Upper lobe of left lung (tissue), 6 donors: ENCODE measurements at regions not wholly inside any gene's neighbourhood (a gene's known extent, or its start where the extent isn't known, plus 50 kb on each side); places are given as distances from the start of the nearest gene placed in this dataset.

ENCODE experiments used
- ATAC-seq, 2 donors: fragments of 200-7000 bp; cut with Tn5 transposase; one replicate each; pipeline ENCODE4 v1.9.1; 2022; ENCODE audit warnings: mild to moderate bottlenecking in 2 of 2, moderate library complexity in 2 of 2; ENCODE audit not compliant: low FRiP score in 2 of 2
- DNase-seq, 2 donors: peaks; one replicate each; pipeline ENCODE4 v3.0.0-alpha.2; 2019 to 2020
- H3K27ac ChIP-seq, 4 donors: fragments of 200-600 bp; sonication (generic); one replicate each; pipeline ENCODE4 v1.5.1; 2016 to 2019
- H3K27me3 ChIP-seq, 4 donors: fragments of 200-600 bp; sonication (generic); one replicate each; pipeline ENCODE4 v1.5.1; 2017 to 2019
- H3K36me3 ChIP-seq, 4 donors: fragments of 200-600 bp; sonication (generic); one replicate each; pipeline ENCODE4 v1.5.1; 2016 to 2019
- H3K4me1 ChIP-seq, 4 donors: fragments of 200-600 bp; sonication (generic); one replicate each; pipeline ENCODE4 v1.5.1; 2018 to 2019
- H3K4me3 ChIP-seq, 4 donors: fragments of 200-600 bp; sonication (generic); one replicate each; pipeline ENCODE4 v1.5.1; 2017 to 2019; ENCODE audit warnings: mild to moderate bottlenecking in 2 of 4, moderate library complexity in 1 of 4
- H3K9me3 ChIP-seq, 4 donors: fragments of 200-600 bp; sonication (generic); one replicate each; pipeline ENCODE4 v1.5.1; 2018 to 2019
- CTCF ChIP-seq, 6 experiments: fragments of 450-650 bp in 4 of 6; fragments of 200-600 bp in 2 of 6; sonication (generic) in 2 of 6; IDR thresholded peaks; one replicate each; pipeline ENCODE4 v1.5.1; 2016 to 2019; ENCODE audit warnings: antibody characterized with exemption in 6 of 6
- EP300 ChIP-seq, 4 donors: sonication (generic); formaldehyde crosslinking; IDR thresholded peaks; one replicate each; pipeline ENCODE4 v1.5.1; 2017; ENCODE audit warnings: antibody characterized with exemption in 4 of 4, control low read depth in 2 of 4
- POLR2A ChIP-seq, 4 donors: fragments of 450-650 bp; IDR thresholded peaks; one replicate each; pipeline ENCODE4 v1.5.1; 2016 to 2017; ENCODE audit warnings: antibody characterized with exemption in 4 of 4, mild to moderate bottlenecking in 2 of 4
- POLR2AphosphoS5 ChIP-seq, 2 donors: sonication (generic); formaldehyde crosslinking; IDR thresholded peaks; one replicate each; pipeline ENCODE4 v1.5.1; 2017; ENCODE audit warnings: antibody characterized with exemption in 2 of 2
- WGBS, 2 donors: methylation state at CpG; one replicate each; pipeline ENCODE4 v1.1.5; 2017 to 2018; 5-methylcytosine and 5-hydroxymethylcytosine counted together
- donor health status: DM: no; HTN: no; CAD: no; lungs with moderate emphysema.
- donor health status: DM: no; HTN: yes; CAD: no; lungs with severe emphysema.

- H3K27ac ChIP-seq, result peak overlapping the region in 3 of 4 donors; percentile 55 to 71 (median 62)
- ATAC-seq (peak in 1 of 2 donors; percentile 15), DNase-seq (peak in 1 of 2 donors; percentile 21)
- H3K9me3 ChIP-seq, result no peaks in the 10 kb centered on the region
- no peaks in the 10 kb centered on the region for H3K27me3 ChIP-seq
- H3K36me3 ChIP-seq, result no peaks in the 10 kb centered on the region
- TF ChIP-seq POLR2AphosphoS5 (IDR thresholded peaks at IDR 0.05) (peak in 1 of 2 donors; percentile 35), EP300 (IDR thresholded peaks at IDR 0.05) (peak in 2 of 4 donors; percentile 36 to 68), CTCF (IDR thresholded peaks at IDR 0.05) (no peak)
- 58 to 73% methylated on average over 6 to 9 of the region's 9 CpGs for WGBS, 2 donors
- peaks cover 3 to 26% (median 17%) of the 10 kb centered on the region in 4 donors for H3K4me1 ChIP-seq
- no peak overlapping the region for H3K4me3 ChIP-seq
Observed at GRCh38 chr3:127480196-127480954, 110.2 kb downstream of the TPRA1 start.

- no peaks in the 10 kb centered on the region for H3K27me3 ChIP-seq
- ATAC-seq (no peak), DNase-seq (peak in 1 of 2 donors; percentile 16)
Observed at GRCh38 chr3:127479449-127479848, 111.1 kb downstream of the TPRA1 start.

GRCh38 chr3:127478922-127479321 lies 111.6 kb downstream of the TPRA1 start:
- 73 to 84% methylated on average over 7 of the region's 7 CpGs for WGBS, 2 donors
- H3K4me1 ChIP-seq, result peaks cover 3 to 25% (median 15%) of the 10 kb centered on the region in 4 donors
- ATAC-seq (no peak), DNase-seq (no peak)
- no peaks in the 10 kb centered on the region for H3K27me3 ChIP-seq
- H3K9me3 ChIP-seq, result no peaks in the 10 kb centered on the region
- peak overlapping the region; percentile 1 to 68 (median 63) for H3K27ac ChIP-seq
- H3K4me3 ChIP-seq, result no peak overlapping the region
- TF ChIP-seq POLR2AphosphoS5 (IDR thresholded peaks at IDR 0.05) (no peak), EP300 (IDR thresholded peaks at IDR 0.05) (no peak), CTCF (IDR thresholded peaks at IDR 0.05) (no peak), POLR2A (IDR thresholded peaks at IDR 0.05) (no peak)
- H3K36me3 ChIP-seq, result no peaks in the 10 kb centered on the region

More at GRCh38 chr3:127479449-127479848, 111.1 kb downstream of the TPRA1 start:
- TF ChIP-seq CTCF (IDR thresholded peaks at IDR 0.05), result no peak
- no peak for TF ChIP-seq EP300 (IDR thresholded peaks at IDR 0.05)
- no peak for TF ChIP-seq POLR2A (IDR thresholded peaks at IDR 0.05)
- TF ChIP-seq POLR2AphosphoS5 (IDR thresholded peaks at IDR 0.05), result no peak
- no peaks in the 10 kb centered on the region for H3K36me3 ChIP-seq
- 50 to 60% methylated on average over 12 of the region's 12 CpGs for WGBS, 2 donors
- peaks cover 3 to 26% (median 17%) of the 10 kb centered on the region in 4 donors for H3K4me1 ChIP-seq
- H3K9me3 ChIP-seq, result no peaks in the 10 kb centered on the region
- peak overlapping the region; percentile 1 to 68 (median 63) for H3K27ac ChIP-seq
- no peak overlapping the region for H3K4me3 ChIP-seq

- whole genome bisulfite sequencing, 2 donors, result 86 to 93% methylated on average over 8 of the region's 8 CpGs
- no peak for TF ChIP-seq POLR2A (IDR thresholded peaks at IDR 0.05)
Observed at GRCh38 chr3:127477396-127477795, 113.1 kb downstream of the TPRA1 start.

GRCh38 chr3:127476936-127477335 lies 113.6 kb downstream of the TPRA1 start:
- TF ChIP-seq POLR2AphosphoS5 (IDR thresholded peaks at IDR 0.05), result no peak
- no peak for TF ChIP-seq EP300 (IDR thresholded peaks at IDR 0.05)
- TF ChIP-seq POLR2A (IDR thresholded peaks at IDR 0.05), result no peak
- no peak for TF ChIP-seq CTCF (IDR thresholded peaks at IDR 0.05)
- H3K9me3 ChIP-seq, result no peaks in the 10 kb centered on the region
- no peak overlapping the region for H3K27ac ChIP-seq
- no peak for ATAC-seq
- no peak for DNase-seq
- no peak overlapping the region for H3K4me3 ChIP-seq
- H3K36me3 ChIP-seq, result no peaks in the 10 kb centered on the region
- no peaks in the 10 kb centered on the region for H3K27me3 ChIP-seq
- 79 to 83% methylated on average over 12 of the region's 12 CpGs for WGBS, 2 donors
- peaks cover 3 to 23% (median 10%) of the 10 kb centered on the region in 4 donors for H3K4me1 ChIP-seq

More at GRCh38 chr3:127477396-127477795, 113.1 kb downstream of the TPRA1 start:
- DNase-seq (no peak), ATAC-seq (no peak)
- H3K9me3 ChIP-seq, result no peaks in the 10 kb centered on the region
- peaks cover 3 to 23% (median 10%) of the 10 kb centered on the region in 4 donors for H3K4me1 ChIP-seq
- no peak overlapping the region for H3K4me3 ChIP-seq
- no peaks in the 10 kb centered on the region for H3K36me3 ChIP-seq
- no peaks in the 10 kb centered on the region for H3K27me3 ChIP-seq
- H3K27ac ChIP-seq, result no peak overlapping the region
